Endothelial cell of umbilical vein (primary cell): ENCODE measurements at regions not wholly inside any gene's neighbourhood (a gene's known extent, or its start where the extent isn't known, plus 50 kb on each side); places are given as distances from the start of the nearest gene placed in this dataset.

Experiments used
- BruUV-seq: library from RNA; stranded (reverse); fragments of 400-500 nt; replicated peaks from 2 replicates; lab custom pipeline; 2021; lab: Mats Ljungman, UMichigan
- CTCF ChIA-PET: fragments of 300-600, 350-600 bp; sonication (Branson Sonifier 250); formaldehyde crosslinking; loops from one replicate; lab custom pipeline; 2021; ENCODE audit warnings: antibody characterized with exemption, inconsistent platforms; lab: Charles Lee
- POLR2A ChIA-PET: fragments of 300-600, 350-600 bp; sonication (Branson Sonifier 250); formaldehyde crosslinking; loops from one replicate; lab custom pipeline; 2021; ENCODE audit warnings: antibody characterized with exemption, inconsistent platforms; lab: Charles Lee
- DNase-seq: peaks from one replicate; pipeline ENCODE4 v3.0.0-alpha.2; 2011; ENCODE audit warnings: low read depth, low spot score
- FAIRE-seq: peaks from 2 replicates; lab custom pipeline; 2011; peaks lifted over from hg19 to GRCh38; lab: Jason Lieb, UNC
- H2AFZ ChIP-seq: 2 replicates; pipeline ENCODE4 v1.6.0; 2012; ENCODE audit warnings: low read depth, low read length, control low read depth, inconsistent platforms
- H3K27ac ChIP-seq: 2 replicates; pipeline ENCODE4 v1.5.1; 2011; ENCODE audit warnings: low read depth, mild to moderate bottlenecking, control low read depth, low read length, moderate library complexity; ENCODE audit not compliant: insufficient read depth
- H3K27me3 ChIP-seq, 2 experiments: 2 replicates each; pipeline versions ENCODE4 v1.6.0 to v1.6.1; 2011; ENCODE audit warnings: low read length in 2 of 2, mixed read lengths in 1 of 2; ENCODE audit not compliant: control insufficient read depth in 2 of 2, insufficient read depth in 2 of 2
- H3K36me3 ChIP-seq, 2 experiments: 2 replicates in 1 of 2; 3 replicates in 1 of 2; pipeline ENCODE4 v1.5.1; 2011; ENCODE audit warnings: low read length in 2 of 2, mild to moderate bottlenecking in 1 of 2, moderate library complexity in 1 of 2; ENCODE audit not compliant: control insufficient read depth in 2 of 2, insufficient read depth in 2 of 2; ENCODE audit errors: extremely low read depth in 1 of 2
- H3K4me1 ChIP-seq: 3 replicates; pipeline ENCODE4 v1.5.1; 2011; ENCODE audit warnings: mild to moderate bottlenecking, low read length; ENCODE audit not compliant: control insufficient read depth, insufficient read depth; ENCODE audit errors: extremely low read depth
- H3K4me2 ChIP-seq: 2 replicates; pipeline ENCODE4 v1.6.1; 2011; ENCODE audit warnings: low read length, control low read depth, mixed read lengths; ENCODE audit not compliant: insufficient read depth
- H3K4me3 ChIP-seq, 3 experiments: fragments of 200-600 bp in 1 of 3; sonication (generic), shearing (Covaris generic) in 1 of 3; replicated peaks in 1 of 3; 2 replicates each; pipeline ENCODE4 v1.5.1; 2011 to 2016; ENCODE audit warnings: control low read depth in 3 of 3, low read length in 3 of 3, mild to moderate bottlenecking in 2 of 3, inconsistent platforms in 1 of 3, low read depth in 1 of 3, moderate library complexity in 1 of 3; ENCODE audit not compliant: insufficient read depth in 1 of 3
- H3K79me2 ChIP-seq: 2 replicates; pipeline ENCODE4 v1.6.0; 2012; ENCODE audit warnings: low read length, inconsistent platforms; ENCODE audit not compliant: control insufficient read depth, insufficient read depth
- H3K9ac ChIP-seq: replicated peaks from 2 replicates; pipeline ENCODE3; 2011; ENCODE audit warnings: low read length, control low read depth; ENCODE audit not compliant: insufficient read depth; ENCODE audit errors: extremely low read depth
- H3K9me1 ChIP-seq: replicated peaks from 3 replicates; pipeline ENCODE4 v1.6.0; 2011; ENCODE audit warnings: mild to moderate bottlenecking, low read length; ENCODE audit not compliant: control insufficient read depth, insufficient read depth; ENCODE audit errors: extremely low read depth
- H3K9me3 ChIP-seq: replicated peaks from 2 replicates; pipeline ENCODE4 v1.5.1; 2012; ENCODE audit warnings: low read length, inconsistent platforms; ENCODE audit not compliant: control insufficient read depth, insufficient read depth
- H4K20me1 ChIP-seq: replicated peaks from 2 replicates; pipeline ENCODE3; 2011; ENCODE audit warnings: mild to moderate bottlenecking, low read length; ENCODE audit not compliant: control insufficient read depth, insufficient read depth; ENCODE audit errors: extremely low read depth
- CTCF ChIP-seq, 2 donors: IDR thresholded peaks; 1 replicate in 1 of 2; 2 replicates in 1 of 2; pipeline ENCODE4 v1.5.1; 2011; ENCODE audit warnings: low read length in 2 of 2, mild to moderate bottlenecking in 2 of 2, moderate library complexity in 2 of 2, control low read depth in 1 of 2, inconsistent platforms in 1 of 2, low read depth in 1 of 2; ENCODE audit not compliant: insufficient read depth in 1 of 2; ENCODE audit errors: extremely low read depth in 1 of 2
- EZH2 ChIP-seq: IDR thresholded peaks from 2 replicates; pipeline ENCODE4 v1.6.1; 2012; ENCODE audit warnings: borderline replicate concordance, low read depth, mild to moderate bottlenecking, moderate library complexity, low read length, inconsistent platforms; ENCODE audit not compliant: severe bottlenecking
- FOS ChIP-seq: IDR thresholded peaks from 2 replicates; pipeline ENCODE4 v1.6.1; 2011; ENCODE audit warnings: mild to moderate bottlenecking, low read length, moderate library complexity, borderline replicate concordance; ENCODE audit not compliant: insufficient read depth
- GATA2 ChIP-seq: IDR thresholded peaks from 2 replicates; pipeline ENCODE4 v1.7.0; 2011; ENCODE audit warnings: low read depth, mild to moderate bottlenecking, moderate library complexity, mixed read lengths, low read length; ENCODE audit not compliant: insufficient read length, insufficient read depth
- JUN ChIP-seq: IDR thresholded peaks from 2 replicates; pipeline ENCODE4 v1.6.1; 2011; ENCODE audit warnings: borderline replicate concordance, low read depth; ENCODE audit not compliant: insufficient read length, insufficient read depth
- MYC ChIP-seq: IDR thresholded peaks from one replicate; pipeline ENCODE4 v1.6.1; 2011; ENCODE audit warnings: mild to moderate bottlenecking, low read depth, low read length
- POLR2A ChIP-seq: IDR thresholded peaks from 2 replicates; pipeline ENCODE4 v1.6.1; 2012; ENCODE audit warnings: low read depth, mild to moderate bottlenecking, control low read depth, low read length
- POLR2AphosphoS5 ChIP-seq: IDR thresholded peaks from 2 replicates; pipeline ENCODE4 v1.6.1; 2012; ENCODE audit warnings: low read depth, mild to moderate bottlenecking, control low read depth, low read length, moderate library complexity; ENCODE audit not compliant: insufficient read depth
- dilution Hi-C: fragments of 300-500 bp; cut with MboI; formaldehyde crosslinking; loops from one replicate; pipeline ENCODE4 v1.15.0; 2019; ENCODE audit warnings: low sequenced_read_pairs; ENCODE audit not compliant: extremely low pct_ligation_motif_present
- intact Hi-C: fragments of 100-400 bp; cut with micrococcal nuclease; formaldehyde crosslinking; loops from one replicate; pipeline ENCODE4 v1.10.0; 2022
- TF ChIP-seq, protein P1 (sequence below): IDR thresholded peaks from 2 replicates; pipeline ENCODE4 v1.6.1; 2011; ENCODE audit not compliant: insufficient read depth, insufficient read length

- intact Hi-C loops, result no loop called here
- peak; percentile 12 for FAIRE-seq
- Histone ChIP-seq H3K27ac (no peak overlapping the region), H3K9me3 (peaks cover under 1% of the 10 kb centered on the region), H3K27me3 (no peaks in the 10 kb centered on the region), H3K9me1 (no peaks in the 10 kb centered on the region), H4K20me1 (no peaks in the 10 kb centered on the region), H3K4me2 (no peak overlapping the region), H3K36me3 (no peaks in the 10 kb centered on the region), H3K9ac (no peak overlapping the region), H3K4me1 (peaks cover 26% of the 10 kb centered on the region), H3K4me3 (no peak overlapping the region), H2AFZ (no peak overlapping the region), H3K79me2 (no peaks in the 10 kb centered on the region)
- dilution Hi-C loops, result no loop called here
- POLR2A ChIA-PET, result no interaction called here
- no peak for DNase-seq
- TF ChIP-seq EZH2 (no peak), FOS (no peak), JUN (no peak), GATA2 (no peak), POLR2A (no peak), POLR2AphosphoS5 (no peak), MYC (no peak), CTCF (IDR thresholded peaks at IDR 0.05; ENCODE audit: extremely low read depth in 1 of 2, insufficient read depth in 1 of 2, low read depth in 1 of 2, low read length in 2 of 2) (no peak)
- TF ChIP-seq, protein P1, sequence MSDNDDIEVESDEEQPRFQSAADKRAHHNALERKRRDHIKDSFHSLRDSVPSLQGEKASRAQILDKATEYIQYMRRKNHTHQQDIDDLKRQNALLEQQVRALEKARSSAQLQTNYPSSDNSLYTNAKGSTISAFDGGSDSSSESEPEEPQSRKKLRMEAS, result no peak
- BruUV-seq, result no TSS peak
- CTCF ChIA-PET, result interaction anchor here (0.6 to 1.8 kb wide), 3 partner anchors 13 to 30 kb away, joined by 3 to 8 read pairs (median 4); no protein-coding TSS in a partner anchor
These were observed 90.0 kb upstream of the HES1 start for GRCh38 chr3:194045919-194046318.
